ENCODE measurements at regions not wholly inside any gene's neighbourhood (a gene's known extent, or its start where the extent isn't known, plus 50 kb on each side); places are given as distances from the start of the nearest gene placed in this dataset.

DNA sequence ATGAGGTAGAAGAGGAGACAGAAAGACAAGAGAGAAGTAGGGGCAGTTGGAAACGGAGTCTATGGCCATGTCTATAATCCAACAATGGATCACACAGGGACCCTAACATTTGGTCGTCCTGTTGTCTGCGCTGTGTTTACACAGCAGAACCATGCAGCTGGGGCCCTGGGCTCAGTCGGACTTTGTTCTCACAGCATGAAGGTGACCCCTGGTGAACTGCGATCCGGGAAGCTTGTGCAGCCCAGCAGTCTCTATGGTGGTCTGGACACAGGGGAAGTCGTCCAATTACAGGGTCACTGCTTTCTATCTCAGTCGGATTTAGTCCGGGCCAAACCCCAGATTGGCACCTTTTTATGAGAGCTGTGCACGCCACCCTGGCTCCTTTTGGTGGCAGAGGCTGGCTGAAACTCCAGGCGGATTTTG is 153.6 kb downstream of the FOXA2 start:
- Histone ChIP-seq H2BK120ac (ENCODE audit: low read depth, low read length, poor library complexity, severe bottlenecking) (no peak overlapping the region), H3K27ac (ENCODE audit: insufficient read length, low read depth, low read length) (no peak overlapping the region), H2BK5ac (ENCODE audit: insufficient read length, low read length) (no peak overlapping the region), H3K9me3 (ENCODE audit: control insufficient read depth, low read depth, low read length) (no peaks in the 10 kb centered on the region), H3K18ac (ENCODE audit: insufficient read length, low read depth, low read length) (no peak overlapping the region), H3K23me2 (ENCODE audit: insufficient read length, low read depth, low read length, poor library complexity, severe bottlenecking) (no peaks in the 10 kb centered on the region), H3T11ph (ENCODE audit: low read length) (no peak overlapping the region), H4K5ac (ENCODE audit: insufficient read length, low read depth, low read length) (no peak overlapping the region), H2BK12ac (ENCODE audit: insufficient read length, low read depth, low read length) (no peak overlapping the region), H3K79me1 (ENCODE audit: insufficient read depth, low read depth, low read length, poor library complexity, severe bottlenecking) (no peaks in the 10 kb centered on the region), H4K91ac (ENCODE audit: insufficient read length, low read depth, low read length) (no peak overlapping the region), H3K23ac (ENCODE audit: insufficient read length, low read depth, low read length) (no peak overlapping the region), H3K4me1 (ENCODE audit: insufficient read depth, low read length) (no peaks in the 10 kb centered on the region), H3K4me2 (ENCODE audit: insufficient read depth, insufficient read length, low read length) (no peak overlapping the region), H2BK20ac (ENCODE audit: low read depth, low read length, poor library complexity, severe bottlenecking) (no peak overlapping the region), H3K79me2 (ENCODE audit: insufficient read depth, low read length) (no peaks in the 10 kb centered on the region), H3K27me3 (ENCODE audit: insufficient read depth, low read length) (peaks cover 38% of the 10 kb centered on the region), H2AFZ (ENCODE audit: low read length) (no peak overlapping the region), H3K56ac (ENCODE audit: insufficient read length, low read depth, low read length) (no peak overlapping the region), H2BK15ac (ENCODE audit: low read depth, low read length) (no peak overlapping the region), H3K14ac (ENCODE audit: insufficient read depth, low read length) (no peak overlapping the region), H2AK5ac (ENCODE audit: insufficient read length, low read length) (no peak overlapping the region), H4K20me1 (ENCODE audit: control insufficient read depth, insufficient read depth, insufficient read length) (no peaks in the 10 kb centered on the region), H3K9ac (ENCODE audit: extremely low read depth, insufficient read length, low read length) (no peak overlapping the region), H3K4ac (ENCODE audit: low read depth, low read length) (no peak overlapping the region), H4K8ac (replicated peaks; ENCODE audit: insufficient read length, low read depth, low read length) (no peak overlapping the region)
- DNase-seq, result no peak
- Mint-ChIP-seq H3K36me3 (ENCODE audit: insufficient read depth in 1 of 3, low read depth in 3 of 3) (no peaks in the 10 kb centered on the region; a peak in 1 of 7 replicates), H3K4me1 (peaks cover 17 to 18% of the 10 kb centered on the region in 2 experiments), H3K4me3 (peak overlapping the region in 1 of 2 experiments; percentile 53; a peak in 2 of 5 replicates), H3K27me3 (ENCODE audit: low read depth) (peaks cover 99% of the 10 kb centered on the region), H3K9me3 (peaks cover 8 to 10% of the 10 kb centered on the region in 2 experiments; a peak in 3 of 5 replicates), H3K27ac (no peak overlapping the region)
- no CpG with 5 or more reads among the region's 11 CpGs for WGBS (ENCODE audit: extremely low coverage, insufficient read length, low lambda C conversion rate)
- TF ChIP-seq, protein P1, sequence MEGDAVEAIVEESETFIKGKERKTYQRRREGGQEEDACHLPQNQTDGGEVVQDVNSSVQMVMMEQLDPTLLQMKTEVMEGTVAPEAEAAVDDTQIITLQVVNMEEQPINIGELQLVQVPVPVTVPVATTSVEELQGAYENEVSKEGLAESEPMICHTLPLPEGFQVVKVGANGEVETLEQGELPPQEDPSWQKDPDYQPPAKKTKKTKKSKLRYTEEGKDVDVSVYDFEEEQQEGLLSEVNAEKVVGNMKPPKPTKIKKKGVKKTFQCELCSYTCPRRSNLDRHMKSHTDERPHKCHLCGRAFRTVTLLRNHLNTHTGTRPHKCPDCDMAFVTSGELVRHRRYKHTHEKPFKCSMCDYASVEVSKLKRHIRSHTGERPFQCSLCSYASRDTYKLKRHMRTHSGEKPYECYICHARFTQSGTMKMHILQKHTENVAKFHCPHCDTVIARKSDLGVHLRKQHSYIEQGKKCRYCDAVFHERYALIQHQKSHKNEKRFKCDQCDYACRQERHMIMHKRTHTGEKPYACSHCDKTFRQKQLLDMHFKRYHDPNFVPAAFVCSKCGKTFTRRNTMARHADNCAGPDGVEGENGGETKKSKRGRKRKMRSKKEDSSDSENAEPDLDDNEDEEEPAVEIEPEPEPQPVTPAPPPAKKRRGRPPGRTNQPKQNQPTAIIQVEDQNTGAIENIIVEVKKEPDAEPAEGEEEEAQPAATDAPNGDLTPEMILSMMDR (conservative IDR thresholded peaks at IDR 0.05), result no peak

All from H9 (cell line).